Erythroblast (primary cell): ENCODE measurements at regions not wholly inside any gene's neighbourhood (a gene's known extent, or its start where the extent isn't known, plus 50 kb on each side); places are given as distances from the start of the nearest gene placed in this dataset.

Experiments
- GATA1 ChIP-seq: IDR thresholded peaks from 2 replicates; pipeline ENCODE4 v1.6.1; 2011; ENCODE audit warnings: low read depth, mild to moderate bottlenecking, control low read depth, low read length, moderate library complexity
- POLR2A ChIP-seq: IDR thresholded peaks from 2 replicates; pipeline ENCODE4 v1.6.1; 2011; ENCODE audit warnings: mild to moderate bottlenecking, low read length

DNA sequence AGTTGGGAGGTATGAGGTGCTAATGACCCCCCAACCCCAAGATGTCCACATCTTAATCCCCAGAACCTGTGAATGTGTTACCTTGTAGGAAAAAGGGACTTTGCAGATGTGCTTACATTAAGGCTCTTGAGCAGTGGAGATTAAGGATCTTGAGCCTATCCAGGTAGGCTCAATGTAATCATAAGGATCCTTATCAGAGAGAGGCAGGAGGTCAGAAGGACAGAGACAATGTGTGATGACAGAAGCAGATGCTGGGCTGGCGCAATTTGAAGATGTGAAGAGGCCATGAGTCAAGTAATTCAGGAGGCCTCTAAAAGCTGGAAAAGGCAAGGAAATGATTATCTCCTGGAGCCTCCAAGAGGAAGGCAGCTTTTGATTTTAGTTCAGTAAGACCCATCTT lies 90.4 kb upstream of the MAX start:
- TF ChIP-seq POLR2A, result no peak
- TF ChIP-seq GATA1, result no peak
